GM19438 (cell line): ENCODE measurements at regions not wholly inside any gene's neighbourhood (a gene's known extent, or its start where the extent isn't known, plus 50 kb on each side); places are given as distances from the start of the nearest gene placed in this dataset.

Source experiments
- ATAC-seq: cut with Tn5 transposase; IDR thresholded peaks from one replicate; pipeline ENCODE4 v1.9.1; 2021; ENCODE audit warnings: low read depth; ENCODE audit not compliant: unreplicated experiment

GRCh38 chr15:25933456-25934158, 70.5 kb upstream of the ATP10A start:
- no peak for ATAC-seq

GRCh38 chr15:25932696-25933095, 69.6 kb upstream of the ATP10A start:
- ATAC-seq: no peak

GRCh38 chr15:25931851-25932250, 68.7 kb upstream of the ATP10A start:
- no peak for ATAC-seq

- no peak for ATAC-seq
Measured at GRCh38 chr15:25930931-25931330, 67.8 kb upstream of the ATP10A start.
